ACC112 (cell line): ENCODE measurements at regions not wholly inside any gene's neighbourhood (a gene's known extent, or its start where the extent isn't known, plus 50 kb on each side); places are given as distances from the start of the nearest gene placed in this dataset.
"Not testable (repeated sequence)": the region's sequence is repeated elsewhere in the genome, so short reads cannot be mapped to it uniquely, and the experiment has no call there.

Experiments
- H2AFZ ChIP-seq: fragments of 200-600 bp; sonication (generic); one replicate; pipeline ENCODE4 v1.6.0; 2017; ENCODE audit warnings: antibody characterized with exemption, low read length; ENCODE audit not compliant: unreplicated experiment
- H3K27ac ChIP-seq: fragments of 200-600 bp; sonication (generic); 2 replicates; pipeline ENCODE4 v1.5.1; 2014; ENCODE audit warnings: low read depth, mild to moderate bottlenecking, antibody characterized with exemption, low read length, moderate library complexity
- H3K27me3 ChIP-seq: fragments of 200-600 bp; sonication (generic); 2 replicates; pipeline ENCODE4 v1.6.1; 2014; ENCODE audit warnings: mild to moderate bottlenecking, antibody characterized with exemption, low read length, moderate library complexity, mixed read lengths; ENCODE audit not compliant: insufficient read depth
- H3K36me3 ChIP-seq: fragments of 200-600 bp; sonication (generic); 2 replicates; pipeline ENCODE4 v1.6.1; 2016; ENCODE audit warnings: mild to moderate bottlenecking, antibody characterized with exemption, low read length, moderate library complexity, mixed read lengths; ENCODE audit not compliant: insufficient read depth
- H3K4me1 ChIP-seq: fragments of 200-600 bp; sonication (generic); one replicate; pipeline ENCODE4 v1.6.1; 2016; ENCODE audit warnings: low read length, mixed read lengths; ENCODE audit not compliant: insufficient read depth, unreplicated experiment, control insufficient read depth
- H3K4me3 ChIP-seq: fragments of 200-600 bp; sonication (generic); 2 replicates; pipeline ENCODE4 v1.5.1; 2014; ENCODE audit warnings: mild to moderate bottlenecking, low read depth, low read length
- H3K79me2 ChIP-seq: fragments of 200-600 bp; sonication (generic); one replicate; pipeline ENCODE4 v1.6.0; 2016; ENCODE audit warnings: low read length; ENCODE audit not compliant: control insufficient read depth, unreplicated experiment, insufficient read depth

DNA sequence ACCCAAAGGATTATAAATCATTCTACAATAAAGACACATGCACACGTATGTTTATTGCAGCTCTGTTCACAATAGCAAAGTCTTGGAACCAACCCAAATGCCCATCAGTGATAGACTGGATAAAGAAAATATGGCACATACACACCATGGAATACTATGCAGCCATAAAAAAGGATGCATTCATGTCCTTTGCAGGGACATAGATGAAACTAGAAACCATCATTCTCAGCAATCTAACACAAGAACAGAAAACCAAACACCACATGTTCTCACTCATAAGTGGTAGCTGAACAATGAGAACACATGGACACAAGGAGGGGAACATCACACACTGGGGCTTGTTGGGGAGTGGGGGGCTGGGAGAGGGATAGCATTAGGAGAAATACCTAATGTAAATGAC lies 164.9 kb downstream of the CRPPA start:
- H3K27me3 ChIP-seq, H2AFZ ChIP-seq, H3K27ac ChIP-seq, H3K4me3 ChIP-seq, H3K79me2 ChIP-seq, H3K36me3 ChIP-seq, H3K4me1 ChIP-seq: not testable (repeated sequence)

- H3K27ac ChIP-seq, H3K79me2 ChIP-seq, H3K27me3 ChIP-seq, H3K36me3 ChIP-seq, H3K4me3 ChIP-seq, H3K4me1 ChIP-seq, H2AFZ ChIP-seq: not testable (repeated sequence)
Measured at GRCh38 chr7:16255952-16256351, 165.4 kb downstream of the CRPPA start.

GRCh38 chr7:16250655-16251054 lies 170.7 kb downstream of the CRPPA start:
- H3K4me1 ChIP-seq, H3K79me2 ChIP-seq, H3K27me3 ChIP-seq, H2AFZ ChIP-seq, H3K27ac ChIP-seq, H3K36me3 ChIP-seq, H3K4me3 ChIP-seq: not testable (repeated sequence)

DNA sequence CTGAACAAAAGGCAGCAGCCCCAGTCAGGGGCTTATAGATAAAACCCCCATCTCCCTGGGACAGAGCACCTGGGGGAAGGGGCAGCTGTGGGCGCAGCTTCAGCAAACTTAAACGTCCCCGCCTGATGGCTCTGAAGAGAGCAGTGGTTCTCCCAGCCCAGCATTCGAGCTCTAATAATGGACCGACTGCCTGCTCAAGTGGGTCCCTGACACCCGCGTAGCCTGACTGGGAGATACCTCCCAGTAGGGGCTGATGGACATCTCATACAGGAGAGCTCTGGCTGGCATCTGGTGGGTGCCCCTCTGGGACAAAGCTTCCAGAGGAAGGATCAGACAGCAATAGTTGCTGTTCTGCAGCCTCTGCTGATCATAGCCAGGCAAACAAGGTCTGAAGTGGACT lies 172.1 kb downstream of the CRPPA start:
- H3K27me3 ChIP-seq, H3K4me3 ChIP-seq, H3K79me2 ChIP-seq, H3K4me1 ChIP-seq, H3K27ac ChIP-seq, H3K36me3 ChIP-seq, H2AFZ ChIP-seq: not testable (repeated sequence)

- not testable (repeated sequence) for H2AFZ ChIP-seq
Measured at GRCh38 chr7:16248556-16248955, 172.8 kb downstream of the CRPPA start.

GRCh38 chr7:16244469-16244868 lies 176.9 kb downstream of the CRPPA start:
- Histone ChIP-seq H3K27ac (no peak overlapping the region), H2AFZ (no peak overlapping the region), H3K27me3 (no peaks in the 10 kb centered on the region)

More at GRCh38 chr7:16248556-16248955, 172.8 kb downstream of the CRPPA start:
- H3K79me2 ChIP-seq, H3K36me3 ChIP-seq, H3K4me3 ChIP-seq, H3K27me3 ChIP-seq, H3K27ac ChIP-seq, H3K4me1 ChIP-seq: not testable (repeated sequence)

GRCh38 chr7:16242920-16243319 lies 178.4 kb downstream of the CRPPA start:
- Histone ChIP-seq H3K27ac (no peak overlapping the region), H2AFZ (no peak overlapping the region), H3K36me3 (no peaks in the 10 kb centered on the region), H3K79me2 (no peaks in the 10 kb centered on the region), H3K4me3 (no peak overlapping the region), H3K4me1 (no peaks in the 10 kb centered on the region), H3K27me3 (no peaks in the 10 kb centered on the region)

More at GRCh38 chr7:16244469-16244868, 176.9 kb downstream of the CRPPA start:
- Histone ChIP-seq H3K4me3 (no peak overlapping the region), H3K36me3 (no peaks in the 10 kb centered on the region), H3K4me1 (no peaks in the 10 kb centered on the region), H3K79me2 (no peaks in the 10 kb centered on the region)

GRCh38 chr7:16241017-16241416 lies 180.3 kb downstream of the CRPPA start:
- no peak overlapping the region for H2AFZ ChIP-seq
- no peaks in the 10 kb centered on the region for H3K4me1 ChIP-seq
- no peak overlapping the region for H3K27ac ChIP-seq
- H3K79me2 ChIP-seq = no peaks in the 10 kb centered on the region
- no peak overlapping the region for H3K4me3 ChIP-seq
- H3K27me3 ChIP-seq = no peaks in the 10 kb centered on the region
- no peaks in the 10 kb centered on the region for H3K36me3 ChIP-seq

GRCh38 chr7:16236381-16236780 lies 185.0 kb downstream of the CRPPA start:
- Histone ChIP-seq H2AFZ (no peak overlapping the region), H3K27me3 (no peaks in the 10 kb centered on the region), H3K4me1 (no peaks in the 10 kb centered on the region), H3K36me3 (no peaks in the 10 kb centered on the region), H3K27ac (no peak overlapping the region), H3K79me2 (no peaks in the 10 kb centered on the region), H3K4me3 (no peak overlapping the region)

DNA sequence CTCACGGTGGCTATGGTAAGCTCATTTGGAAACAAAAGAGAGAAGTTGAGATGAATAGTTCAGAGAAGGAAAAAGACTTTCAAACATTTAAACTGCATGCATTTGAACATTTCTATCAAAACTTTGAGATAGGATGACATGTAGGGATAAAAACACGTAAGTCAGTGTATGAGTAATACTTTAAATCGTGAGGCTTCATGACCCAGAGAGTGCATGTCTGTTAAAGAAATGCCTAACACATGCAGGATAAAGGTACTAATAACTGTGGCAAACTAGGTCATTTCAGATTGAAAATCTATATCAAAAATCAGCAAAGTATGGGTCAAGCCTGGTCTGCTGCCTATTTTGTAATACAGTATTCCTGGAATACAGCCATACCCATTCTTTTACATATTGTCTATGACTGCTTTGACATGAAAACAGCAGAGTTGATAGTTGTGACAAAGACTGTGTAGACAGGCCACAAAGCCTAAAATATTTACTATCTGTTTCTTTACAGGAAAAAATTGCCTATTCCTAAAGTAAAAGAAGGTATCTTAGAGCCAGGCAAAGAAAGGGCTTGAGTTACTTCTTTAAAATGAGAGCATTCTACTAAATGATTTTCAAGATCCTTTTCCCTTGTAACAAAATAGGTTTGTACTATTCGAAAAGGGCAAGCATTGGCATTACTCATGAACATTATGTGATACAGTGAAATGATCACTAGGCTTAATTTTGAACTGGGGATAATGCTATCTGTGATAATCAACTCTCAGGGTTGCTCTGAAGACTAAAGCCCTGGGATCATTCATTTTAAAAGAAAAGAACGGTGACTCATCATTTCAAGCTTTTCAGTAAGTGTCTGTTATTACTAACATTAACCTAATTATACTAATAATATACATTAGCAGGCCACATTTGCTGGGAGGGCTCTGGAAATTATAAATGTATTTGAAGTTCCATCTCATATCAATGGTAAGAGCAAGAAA lies 185.9 kb downstream of the CRPPA start:
- Histone ChIP-seq H3K4me3 (no peak overlapping the region), H3K79me2 (no peaks in the 10 kb centered on the region), H2AFZ (no peak overlapping the region), H3K27ac (no peak overlapping the region), H3K36me3 (no peaks in the 10 kb centered on the region), H3K27me3 (no peaks in the 10 kb centered on the region), H3K4me1 (no peaks in the 10 kb centered on the region)

- Histone ChIP-seq H3K4me1 (no peaks in the 10 kb centered on the region), H3K27me3 (no peaks in the 10 kb centered on the region), H3K79me2 (no peaks in the 10 kb centered on the region), H3K36me3 (no peaks in the 10 kb centered on the region), H3K4me3 (no peak overlapping the region), H3K27ac (no peak overlapping the region), H2AFZ (no peak overlapping the region)
Measured at GRCh38 chr7:16234493-16235146, 186.7 kb downstream of the CRPPA start.
